KMS-11 (cell line): ENCODE measurements at regions not wholly inside any gene's neighbourhood (a gene's known extent, or its start where the extent isn't known, plus 50 kb on each side); places are given as distances from the start of the nearest gene placed in this dataset.

ENCODE experiments used
- H2AFZ ChIP-seq: fragments of 200-600 bp; sonication (generic); 2 replicates; pipeline ENCODE4 v1.6.1; 2016; ENCODE audit warnings: antibody characterized with exemption, mixed run types, low read depth
- H3K27ac ChIP-seq: fragments of 200-600 bp; sonication (generic); 2 replicates; pipeline ENCODE4 v1.6.1; 2016; ENCODE audit warnings: mild to moderate bottlenecking, mixed run types
- H3K27me3 ChIP-seq: fragments of 200-600 bp; sonication (generic); 2 replicates; pipeline ENCODE4 v1.6.1; 2017; ENCODE audit warnings: mild to moderate bottlenecking, low read depth, mixed run types, moderate library complexity; ENCODE audit not compliant: insufficient read depth
- H3K36me3 ChIP-seq: fragments of 200-600 bp; sonication (generic); 2 replicates; pipeline ENCODE4 v1.6.1; 2017; ENCODE audit warnings: mild to moderate bottlenecking, mixed run types; ENCODE audit not compliant: insufficient read depth
- H3K4me1 ChIP-seq: fragments of 200-600 bp; sonication (generic); 2 replicates; pipeline ENCODE4 v1.6.1; 2016; ENCODE audit warnings: mild to moderate bottlenecking, low read depth, mixed run types; ENCODE audit not compliant: poor library complexity, severe bottlenecking
- H3K4me2 ChIP-seq: fragments of 200-600 bp; sonication (generic); 2 replicates; pipeline ENCODE4 v1.7.0; 2016; ENCODE audit warnings: mild to moderate bottlenecking, mixed run types
- H3K4me3 ChIP-seq: fragments of 200-600 bp; sonication (generic); IDR thresholded peaks from 2 replicates; pipeline ENCODE4 v1.6.1; 2017; ENCODE audit warnings: low read depth, low read length, mixed read lengths; ENCODE audit not compliant: insufficient read depth
- H3K79me2 ChIP-seq: fragments of 200-600 bp; sonication (generic); 2 replicates; pipeline ENCODE4 v1.6.1; 2016; ENCODE audit warnings: low read depth, mixed run types; ENCODE audit not compliant: insufficient read depth
- H3K9ac ChIP-seq: fragments of 200-600 bp; sonication (generic); 2 replicates; pipeline ENCODE4 v1.6.1; 2016; ENCODE audit warnings: mild to moderate bottlenecking, mixed run types
- H4K20me1 ChIP-seq: fragments of 200-600 bp; sonication (generic); 2 replicates; pipeline ENCODE4 v1.6.1; 2016; ENCODE audit warnings: mild to moderate bottlenecking, mixed run types; ENCODE audit not compliant: insufficient read depth
- CTCF ChIP-seq: fragments of 200-600 bp; sonication (generic); conservative IDR thresholded peaks from 2 replicates; pipeline ENCODE4 v1.6.1; 2017; ENCODE audit warnings: low read depth, mild to moderate bottlenecking, antibody characterized with exemption, low read length, moderate library complexity, mixed read lengths

- Histone ChIP-seq H3K27me3 (no peaks in the 10 kb centered on the region), H3K36me3 (no peaks in the 10 kb centered on the region), H2AFZ (no peak overlapping the region), H4K20me1 (no peaks in the 10 kb centered on the region), H3K9ac (no peak overlapping the region), H3K27ac (no peak overlapping the region), H3K4me1 (no peaks in the 10 kb centered on the region), H3K79me2 (no peaks in the 10 kb centered on the region), H3K4me2 (no peak overlapping the region), H3K4me3 (no peak overlapping the region)
- TF ChIP-seq CTCF = no peak
Observed at GRCh38 chr19:28406966-28407365, 806.0 kb downstream of the UQCRFS1 start.

GRCh38 chr19:28405346-28405742, 807.6 kb downstream of the UQCRFS1 start:
- Histone ChIP-seq H3K4me1 (no peaks in the 10 kb centered on the region), H3K4me3 (no peak overlapping the region), H3K27me3 (no peaks in the 10 kb centered on the region), H4K20me1 (no peaks in the 10 kb centered on the region), H3K36me3 (no peaks in the 10 kb centered on the region), H3K27ac (no peak overlapping the region), H3K4me2 (no peak overlapping the region), H3K9ac (no peak overlapping the region), H2AFZ (no peak overlapping the region), H3K79me2 (no peaks in the 10 kb centered on the region)
- TF ChIP-seq CTCF = no peak

- Histone ChIP-seq H4K20me1 (no peaks in the 10 kb centered on the region), H3K36me3 (no peaks in the 10 kb centered on the region), H3K27me3 (no peaks in the 10 kb centered on the region), H3K4me1 (no peaks in the 10 kb centered on the region), H3K4me3 (no peak overlapping the region), H3K27ac (no peak overlapping the region), H2AFZ (no peak overlapping the region), H3K4me2 (no peak overlapping the region), H3K79me2 (no peaks in the 10 kb centered on the region), H3K9ac (no peak overlapping the region)
- TF ChIP-seq CTCF = no peak
Observed at GRCh38 chr19:28404472-28404871, 808.5 kb downstream of the UQCRFS1 start.

- H4K20me1 ChIP-seq = no peaks in the 10 kb centered on the region
- no peaks in the 10 kb centered on the region for H3K4me1 ChIP-seq
- H3K4me2 ChIP-seq = no peak overlapping the region
- H3K4me3 ChIP-seq = no peak overlapping the region
- TF ChIP-seq CTCF = no peak
- no peak overlapping the region for H3K9ac ChIP-seq
- no peaks in the 10 kb centered on the region for H3K27me3 ChIP-seq
- H2AFZ ChIP-seq = no peak overlapping the region
- no peaks in the 10 kb centered on the region for H3K79me2 ChIP-seq
- no peak overlapping the region for H3K27ac ChIP-seq
- no peaks in the 10 kb centered on the region for H3K36me3 ChIP-seq
Observed at GRCh38 chr19:28403690-28404089, 809.3 kb downstream of the UQCRFS1 start.
